Cardiac muscle cell (in vitro differentiated cells and primary cell): ENCODE measurements at regions not wholly inside any gene's neighbourhood (a gene's known extent, or its start where the extent isn't known, plus 50 kb on each side); places are given as distances from the start of the nearest gene placed in this dataset.

Experiments used
- DNase-seq, 2 donors: peaks; one replicate each; pipeline versions ENCODE4 v3.0.0 to v3.0.0-alpha.2; 2010 to 2017; ENCODE audit warnings: low read depth in 1 of 2, low spot score in 1 of 2
- H3K27ac ChIP-seq: fragments of 200-600 bp; sonication (generic); 2 replicates; pipeline ENCODE4 v1.5.1; 2016
- H3K27me3 ChIP-seq: fragments of 200-600 bp; sonication (generic); 2 replicates; pipeline ENCODE4 v1.6.0; 2016; ENCODE audit warnings: control low read depth
- H3K36me3 ChIP-seq: fragments of 200-600 bp; sonication (generic); 2 replicates; pipeline ENCODE4 v1.5.1; 2016; ENCODE audit warnings: control low read depth
- H3K4me1 ChIP-seq: fragments of 200-600 bp; sonication (generic); 2 replicates; pipeline ENCODE4 v1.8.1; 2017; ENCODE audit warnings: low read depth, mild to moderate bottlenecking, mixed run types
- H3K4me3 ChIP-seq: fragments of 200-600 bp; sonication (generic); 2 replicates; pipeline ENCODE4 v1.5.1; 2016; ENCODE audit warnings: mild to moderate bottlenecking
- H3K9me3 ChIP-seq: fragments of 200-600 bp; sonication (generic); 2 replicates; pipeline ENCODE4 v1.5.1; 2017; ENCODE audit warnings: low read depth, mild to moderate bottlenecking, control low read depth
- TF ChIP-seq, protein P1 (sequence below): IDR thresholded peaks from 2 replicates; pipeline ENCODE4 v1.5.1; 2012; ENCODE audit warnings: low read depth, mild to moderate bottlenecking, low read length

DNA sequence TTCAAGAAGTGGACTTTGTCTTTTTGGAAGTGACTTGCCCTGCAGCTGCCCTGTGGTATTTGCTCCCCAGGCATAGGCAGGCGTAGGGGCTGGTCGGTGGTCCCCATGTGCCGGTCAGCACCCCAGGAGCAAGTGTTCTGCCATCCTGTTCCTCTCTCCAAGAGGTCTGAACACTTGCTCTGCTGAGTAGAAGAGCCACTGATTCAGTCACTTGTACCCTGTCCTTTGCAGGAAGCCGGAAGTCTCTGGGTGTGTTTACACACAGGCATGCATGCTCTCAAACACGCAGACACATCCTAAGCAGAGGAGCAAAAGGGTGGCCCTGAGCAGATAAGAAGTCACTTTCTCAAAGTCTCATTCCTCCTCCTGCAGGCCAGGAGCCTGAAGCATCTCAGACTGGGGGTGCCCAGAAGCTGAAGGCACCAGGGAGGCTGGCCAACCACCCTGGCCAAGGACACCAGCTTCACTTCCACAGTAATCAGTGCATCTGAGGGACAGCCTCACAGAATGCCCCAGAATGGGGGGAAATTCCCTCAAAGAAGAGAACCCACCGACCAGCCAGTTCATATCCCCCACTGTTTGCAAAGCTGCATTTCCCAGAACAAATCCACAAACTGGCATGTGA lies 88.7 kb upstream of the POMGNT2 start:
- H3K4me1 ChIP-seq = no peaks in the 10 kb centered on the region
- H3K4me3 ChIP-seq = no peak overlapping the region
- no peak for DNase-seq
- no peaks in the 10 kb centered on the region for H3K27me3 ChIP-seq
- H3K27ac ChIP-seq = no peak overlapping the region
- TF ChIP-seq, protein P1, sequence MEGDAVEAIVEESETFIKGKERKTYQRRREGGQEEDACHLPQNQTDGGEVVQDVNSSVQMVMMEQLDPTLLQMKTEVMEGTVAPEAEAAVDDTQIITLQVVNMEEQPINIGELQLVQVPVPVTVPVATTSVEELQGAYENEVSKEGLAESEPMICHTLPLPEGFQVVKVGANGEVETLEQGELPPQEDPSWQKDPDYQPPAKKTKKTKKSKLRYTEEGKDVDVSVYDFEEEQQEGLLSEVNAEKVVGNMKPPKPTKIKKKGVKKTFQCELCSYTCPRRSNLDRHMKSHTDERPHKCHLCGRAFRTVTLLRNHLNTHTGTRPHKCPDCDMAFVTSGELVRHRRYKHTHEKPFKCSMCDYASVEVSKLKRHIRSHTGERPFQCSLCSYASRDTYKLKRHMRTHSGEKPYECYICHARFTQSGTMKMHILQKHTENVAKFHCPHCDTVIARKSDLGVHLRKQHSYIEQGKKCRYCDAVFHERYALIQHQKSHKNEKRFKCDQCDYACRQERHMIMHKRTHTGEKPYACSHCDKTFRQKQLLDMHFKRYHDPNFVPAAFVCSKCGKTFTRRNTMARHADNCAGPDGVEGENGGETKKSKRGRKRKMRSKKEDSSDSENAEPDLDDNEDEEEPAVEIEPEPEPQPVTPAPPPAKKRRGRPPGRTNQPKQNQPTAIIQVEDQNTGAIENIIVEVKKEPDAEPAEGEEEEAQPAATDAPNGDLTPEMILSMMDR = no peak
- no peaks in the 10 kb centered on the region for H3K36me3 ChIP-seq
- no peaks in the 10 kb centered on the region for H3K9me3 ChIP-seq

DNA sequence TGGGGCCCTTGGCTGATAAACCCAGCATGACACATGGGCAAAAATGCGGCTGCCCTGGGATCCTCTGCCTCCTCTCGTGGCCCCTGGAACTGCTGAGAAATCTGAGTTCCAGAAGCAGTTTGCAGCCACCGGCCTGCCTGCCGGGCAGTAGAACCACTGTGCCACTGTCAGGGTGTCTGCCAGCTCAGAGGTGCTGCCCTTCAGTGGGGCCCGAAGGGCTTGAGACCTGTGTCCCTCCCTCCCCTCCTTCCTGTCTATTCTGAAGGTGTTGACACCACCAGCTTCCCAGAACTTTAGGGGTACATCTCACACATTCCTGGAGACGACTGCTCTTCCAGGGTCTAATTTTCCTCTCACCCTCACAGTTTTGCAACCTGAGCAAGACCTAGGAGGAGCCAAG lies 88.2 kb upstream of the POMGNT2 start:
- DNase-seq = no peak
- H3K4me1 ChIP-seq = no peaks in the 10 kb centered on the region
- TF ChIP-seq, protein P1 = no peak
- no peaks in the 10 kb centered on the region for H3K36me3 ChIP-seq
- H3K27ac ChIP-seq = no peak overlapping the region
- H3K4me3 ChIP-seq = no peak overlapping the region
- no peaks in the 10 kb centered on the region for H3K9me3 ChIP-seq
- no peaks in the 10 kb centered on the region for H3K27me3 ChIP-seq

DNA sequence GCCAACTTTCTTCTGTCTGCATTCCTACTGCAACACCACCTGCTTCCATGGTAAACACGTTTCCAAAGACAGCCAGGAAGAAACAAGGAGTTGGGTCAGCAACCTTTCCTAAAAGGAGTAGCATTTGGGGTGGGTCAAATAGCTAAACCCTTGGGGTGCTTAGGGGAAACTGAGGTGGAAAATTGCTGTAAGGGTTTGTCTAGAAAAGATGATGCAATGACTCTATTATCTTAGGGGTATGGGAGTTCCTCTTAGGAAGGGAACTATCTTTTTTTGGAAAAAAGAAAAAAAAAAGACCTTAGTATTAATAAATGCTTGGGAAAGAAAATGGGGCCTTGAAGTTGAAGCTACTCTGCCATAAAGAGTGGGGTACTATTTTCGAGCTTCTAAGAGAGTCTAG lies 86.1 kb upstream of the POMGNT2 start:
- TF ChIP-seq, protein P1 = no peak
- H3K9me3 ChIP-seq = no peaks in the 10 kb centered on the region
- no peak for DNase-seq
- no peak overlapping the region for H3K27ac ChIP-seq
- no peaks in the 10 kb centered on the region for H3K4me1 ChIP-seq
- H3K36me3 ChIP-seq = no peaks in the 10 kb centered on the region
- H3K4me3 ChIP-seq = no peak overlapping the region
- no peaks in the 10 kb centered on the region for H3K27me3 ChIP-seq

DNA sequence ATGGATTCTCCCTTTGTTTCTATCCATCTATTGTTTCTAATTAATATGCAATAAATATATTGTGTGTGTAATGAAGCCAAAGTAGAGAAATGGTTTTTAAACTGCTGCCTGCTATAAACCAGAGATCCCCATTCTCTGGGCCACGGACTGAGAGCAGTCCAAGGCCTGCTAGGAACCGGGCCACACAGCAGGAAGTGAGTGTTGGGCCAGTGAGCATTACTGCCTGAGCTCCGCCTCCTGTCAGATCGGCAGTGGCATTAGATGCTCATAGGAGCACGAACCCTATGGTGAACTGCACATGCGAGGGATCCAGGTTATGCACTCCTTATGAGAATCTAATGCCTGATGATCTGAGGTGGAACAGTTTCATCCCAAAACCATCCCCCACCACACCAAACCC lies 85.2 kb upstream of the POMGNT2 start:
- Histone ChIP-seq H3K27me3 (no peaks in the 10 kb centered on the region), H3K4me1 (no peaks in the 10 kb centered on the region), H3K4me3 (no peak overlapping the region), H3K27ac (no peak overlapping the region), H3K36me3 (no peaks in the 10 kb centered on the region), H3K9me3 (no peaks in the 10 kb centered on the region)
- TF ChIP-seq, protein P1 = no peak
- no peak for DNase-seq

DNA sequence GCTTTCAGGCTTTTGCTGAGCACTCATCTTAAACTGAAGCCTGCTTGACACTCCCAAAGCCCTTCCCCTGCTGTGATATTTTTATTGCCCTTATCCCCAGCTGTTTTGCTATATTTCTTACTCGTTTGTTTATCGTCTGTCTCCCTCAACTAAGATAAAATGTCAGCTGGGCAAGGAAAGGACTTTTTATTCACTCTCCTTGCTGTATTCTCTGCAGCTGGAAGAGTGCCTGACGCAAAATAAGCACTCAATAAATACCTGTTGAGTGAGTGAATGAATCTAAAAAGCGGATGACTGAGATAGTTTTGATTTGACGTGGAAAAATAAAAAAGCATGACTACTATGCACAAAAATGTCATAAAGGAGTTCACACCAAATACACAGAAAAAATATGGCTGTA lies 84.8 kb upstream of the POMGNT2 start:
- TF ChIP-seq, protein P1 = no peak
- Histone ChIP-seq H3K9me3 (no peaks in the 10 kb centered on the region), H3K27ac (no peak overlapping the region), H3K4me3 (no peak overlapping the region), H3K36me3 (no peaks in the 10 kb centered on the region), H3K4me1 (no peaks in the 10 kb centered on the region), H3K27me3 (no peaks in the 10 kb centered on the region)
- no peak for DNase-seq
